ENCODE measurements at regions not wholly inside any gene's neighbourhood (a gene's known extent, or its start where the extent isn't known, plus 50 kb on each side); places are given as distances from the start of the nearest gene placed in this dataset.

DNA sequence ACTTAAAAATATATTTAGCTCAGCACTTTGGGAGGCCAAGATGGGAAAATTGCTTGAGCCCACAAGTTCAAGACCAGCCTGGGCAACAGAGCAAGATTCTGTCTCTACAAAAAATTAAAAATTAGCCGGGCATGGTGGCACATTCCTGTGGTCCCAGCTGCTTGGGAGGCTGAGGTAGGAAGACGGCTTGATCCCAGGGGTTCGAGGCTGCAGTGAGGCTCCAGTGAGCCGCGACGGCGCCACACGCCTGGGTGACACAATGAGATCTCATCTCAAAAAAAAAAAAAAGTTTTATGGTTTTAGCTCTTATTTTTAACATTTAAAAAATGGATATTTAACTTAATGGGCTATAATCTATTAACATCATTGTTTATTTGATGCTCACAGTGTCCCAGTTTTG lies 97.2 kb upstream of the RIPOR2 start:
- Histone ChIP-seq H3K27ac (ENCODE audit: low read depth, low read length) (no peak overlapping the region), H3K4me3 (ENCODE audit: insufficient read depth, low read length) (no peak overlapping the region), H3K79me2 (ENCODE audit: insufficient read depth, low read length) (no peaks in the 10 kb centered on the region), H3K36me3 (ENCODE audit: insufficient read depth, low read length) (no peaks in the 10 kb centered on the region), H4K20me1 (ENCODE audit: insufficient read depth, low read length) (no peaks in the 10 kb centered on the region), H3K9me3 (ENCODE audit: low read depth, low read length) (no peaks in the 10 kb centered on the region), H2AFZ (ENCODE audit: low read length) (no peak overlapping the region), H3K27me3 (ENCODE audit: insufficient read depth, low read length) (no peaks in the 10 kb centered on the region), H3K4me2 (ENCODE audit: insufficient read depth, low read length) (no peak overlapping the region), H3K4me1 (ENCODE audit: insufficient read depth, low read length) (peaks cover 11% of the 10 kb centered on the region)
- TF ChIP-seq, protein P1, sequence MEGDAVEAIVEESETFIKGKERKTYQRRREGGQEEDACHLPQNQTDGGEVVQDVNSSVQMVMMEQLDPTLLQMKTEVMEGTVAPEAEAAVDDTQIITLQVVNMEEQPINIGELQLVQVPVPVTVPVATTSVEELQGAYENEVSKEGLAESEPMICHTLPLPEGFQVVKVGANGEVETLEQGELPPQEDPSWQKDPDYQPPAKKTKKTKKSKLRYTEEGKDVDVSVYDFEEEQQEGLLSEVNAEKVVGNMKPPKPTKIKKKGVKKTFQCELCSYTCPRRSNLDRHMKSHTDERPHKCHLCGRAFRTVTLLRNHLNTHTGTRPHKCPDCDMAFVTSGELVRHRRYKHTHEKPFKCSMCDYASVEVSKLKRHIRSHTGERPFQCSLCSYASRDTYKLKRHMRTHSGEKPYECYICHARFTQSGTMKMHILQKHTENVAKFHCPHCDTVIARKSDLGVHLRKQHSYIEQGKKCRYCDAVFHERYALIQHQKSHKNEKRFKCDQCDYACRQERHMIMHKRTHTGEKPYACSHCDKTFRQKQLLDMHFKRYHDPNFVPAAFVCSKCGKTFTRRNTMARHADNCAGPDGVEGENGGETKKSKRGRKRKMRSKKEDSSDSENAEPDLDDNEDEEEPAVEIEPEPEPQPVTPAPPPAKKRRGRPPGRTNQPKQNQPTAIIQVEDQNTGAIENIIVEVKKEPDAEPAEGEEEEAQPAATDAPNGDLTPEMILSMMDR (IDR thresholded peaks at IDR 0.05; ENCODE audit: extremely low read depth, low read depth, low read length) = no peak
- no peak for DNase-seq (ENCODE audit: insufficient read length, low spot score, missing footprints)

DNA sequence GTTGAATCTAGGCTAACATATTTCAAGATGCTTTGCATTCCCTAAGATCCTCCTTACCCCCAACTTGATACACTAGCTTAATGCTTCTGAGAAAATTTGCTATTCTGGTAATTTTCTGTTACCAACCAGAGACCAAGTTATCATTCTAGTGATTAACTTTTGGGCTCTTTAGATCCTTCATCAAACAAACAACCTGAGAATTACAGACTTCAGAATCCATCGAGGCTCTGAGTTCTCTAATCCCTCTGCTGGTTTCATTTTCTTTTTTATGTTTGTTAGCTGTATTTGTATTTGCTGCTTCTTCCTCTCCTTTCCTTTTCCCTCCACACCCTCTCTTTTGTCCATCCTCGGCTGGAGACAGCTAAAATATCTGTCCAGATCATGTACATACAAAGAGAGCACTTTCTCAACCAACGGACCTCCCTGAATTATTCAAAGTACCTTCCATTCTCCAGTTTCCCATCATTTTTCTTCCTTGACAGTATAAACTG lies 98.7 kb upstream of the RIPOR2 start:
- H3K27me3 ChIP-seq (ENCODE audit: insufficient read depth, low read length) = no peaks in the 10 kb centered on the region
- peak overlapping the region; percentile 91 for H2AFZ ChIP-seq (ENCODE audit: low read length)
- peak overlapping the region; percentile 79 for H3K4me2 ChIP-seq (ENCODE audit: insufficient read depth, low read length)
- H3K27ac ChIP-seq (ENCODE audit: low read depth, low read length) = no peak overlapping the region
- peak overlapping the region; percentile 50 for H3K4me3 ChIP-seq (ENCODE audit: insufficient read depth, low read length)
- H3K9me3 ChIP-seq (ENCODE audit: low read depth, low read length) = no peaks in the 10 kb centered on the region
- H4K20me1 ChIP-seq (ENCODE audit: insufficient read depth, low read length) = no peaks in the 10 kb centered on the region
- no peaks in the 10 kb centered on the region for H3K36me3 ChIP-seq (ENCODE audit: insufficient read depth, low read length)
- H3K79me2 ChIP-seq (ENCODE audit: insufficient read depth, low read length) = no peaks in the 10 kb centered on the region
- TF ChIP-seq, protein P1 (IDR thresholded peaks at IDR 0.05; ENCODE audit: extremely low read depth, low read depth, low read length) = no peak
- H3K4me1 ChIP-seq (ENCODE audit: insufficient read depth, low read length) = peaks cover 11% of the 10 kb centered on the region
- DNase-seq (ENCODE audit: insufficient read length, low spot score, missing footprints) = no peak

DNA sequence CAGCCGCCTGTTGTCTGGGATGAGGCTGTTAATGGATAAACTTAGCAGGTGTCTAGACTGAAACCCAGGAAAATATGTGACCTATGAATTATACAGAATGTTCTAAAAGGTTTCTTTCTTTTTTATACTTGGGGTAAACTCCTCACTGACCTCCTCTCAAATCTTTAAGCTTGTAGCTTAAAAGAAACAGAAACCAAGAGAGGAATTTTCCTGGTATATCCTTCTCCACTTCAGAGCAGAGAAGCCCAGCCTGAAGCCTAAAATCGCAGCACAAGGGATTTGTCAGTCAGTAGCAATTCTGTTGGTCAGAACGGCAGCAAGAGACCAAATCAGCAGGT lies 99.4 kb upstream of the RIPOR2 start:
- TF ChIP-seq, protein P1 (IDR thresholded peaks at IDR 0.05; ENCODE audit: extremely low read depth, low read depth, low read length) = no peak
- no peaks in the 10 kb centered on the region for H3K9me3 ChIP-seq (ENCODE audit: low read depth, low read length)
- no peaks in the 10 kb centered on the region for H3K27me3 ChIP-seq (ENCODE audit: insufficient read depth, low read length)
- no peaks in the 10 kb centered on the region for H4K20me1 ChIP-seq (ENCODE audit: insufficient read depth, low read length)
- H3K4me1 ChIP-seq (ENCODE audit: insufficient read depth, low read length) = peaks cover 11% of the 10 kb centered on the region
- no peak overlapping the region for H3K4me3 ChIP-seq (ENCODE audit: insufficient read depth, low read length)
- no peaks in the 10 kb centered on the region for H3K36me3 ChIP-seq (ENCODE audit: insufficient read depth, low read length)
- H3K4me2 ChIP-seq (ENCODE audit: insufficient read depth, low read length) = peak overlapping the region; percentile 79
- H3K27ac ChIP-seq (ENCODE audit: low read depth, low read length) = no peak overlapping the region
- no peak for DNase-seq (ENCODE audit: insufficient read length, low spot score, missing footprints)
- peak overlapping the region; percentile 92 for H2AFZ ChIP-seq (ENCODE audit: low read length)
- H3K79me2 ChIP-seq (ENCODE audit: insufficient read depth, low read length) = no peaks in the 10 kb centered on the region

DNA sequence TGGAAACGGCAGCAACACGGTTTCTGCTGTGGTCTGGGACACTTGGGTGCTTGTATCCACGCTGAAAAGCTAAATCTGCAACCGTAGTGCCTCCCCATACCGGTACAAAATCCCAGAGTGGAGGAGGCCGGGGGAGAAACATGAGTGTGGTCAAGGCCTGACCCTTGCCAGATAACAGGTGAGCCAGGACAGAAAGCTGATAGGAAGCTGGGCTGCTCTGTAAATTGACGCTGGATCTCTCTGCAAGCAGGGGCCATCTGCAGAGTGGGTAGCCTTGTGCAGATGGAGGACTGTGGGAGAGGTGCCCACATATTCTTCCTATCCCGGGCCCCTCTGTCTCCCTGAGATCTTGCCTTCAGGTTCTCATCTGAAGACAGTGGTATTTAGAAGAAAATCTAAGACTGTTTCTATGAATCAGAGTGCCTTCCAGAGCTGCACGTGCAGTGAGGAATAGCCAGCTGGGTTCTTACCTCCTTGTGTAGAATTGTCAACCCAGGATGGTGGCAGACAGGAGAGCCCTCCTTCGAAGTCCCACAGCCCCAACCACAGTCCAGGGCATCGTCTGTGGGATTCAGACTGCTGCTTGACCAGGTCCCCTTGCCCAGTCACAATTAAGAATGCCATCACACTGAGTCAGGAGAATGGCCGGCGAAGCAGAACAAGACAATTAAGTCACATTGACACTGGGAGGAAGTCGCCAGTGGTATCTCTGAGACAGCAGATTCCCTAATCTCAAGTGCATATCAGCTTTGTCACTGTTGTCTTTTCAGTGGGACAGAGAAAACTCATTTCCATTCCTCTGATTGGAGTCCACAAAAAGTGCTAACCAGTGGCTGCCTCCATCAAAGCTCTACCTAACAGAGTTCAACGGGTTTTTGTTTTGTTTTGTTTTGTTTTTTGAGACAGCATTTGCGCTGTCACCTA lies 100.0 kb upstream of the RIPOR2 start:
- H3K27ac ChIP-seq (ENCODE audit: low read depth, low read length) = no peak overlapping the region
- H2AFZ ChIP-seq (ENCODE audit: low read length) = peak overlapping the region; percentile 92

More for the DNA sequence above, 100.0 kb upstream of the RIPOR2 start:
- no peak overlapping the region for H3K4me3 ChIP-seq (ENCODE audit: insufficient read depth, low read length)
- DNase-seq (ENCODE audit: insufficient read length, low spot score, missing footprints) = no peak
- no peaks in the 10 kb centered on the region for H3K9me3 ChIP-seq (ENCODE audit: low read depth, low read length)
- H3K36me3 ChIP-seq (ENCODE audit: insufficient read depth, low read length) = no peaks in the 10 kb centered on the region
- TF ChIP-seq, protein P1 (IDR thresholded peaks at IDR 0.05; ENCODE audit: extremely low read depth, low read depth, low read length) = no peak
- H3K4me2 ChIP-seq (ENCODE audit: insufficient read depth, low read length) = peak overlapping the region; percentile 79
- no peaks in the 10 kb centered on the region for H3K27me3 ChIP-seq (ENCODE audit: insufficient read depth, low read length)
- H3K79me2 ChIP-seq (ENCODE audit: insufficient read depth, low read length) = no peaks in the 10 kb centered on the region
- no peaks in the 10 kb centered on the region for H4K20me1 ChIP-seq (ENCODE audit: insufficient read depth, low read length)
- peaks cover 11% of the 10 kb centered on the region for H3K4me1 ChIP-seq (ENCODE audit: insufficient read depth, low read length)

Data from osteoblast (primary cell).